K562 (cell line): ENCODE measurements at regions not wholly inside any gene's neighbourhood (a gene's known extent, or its start where the extent isn't known, plus 50 kb on each side); places are given as distances from the start of the nearest gene placed in this dataset.

Experiments used
- CHD2 ChIP-seq: IDR thresholded peaks from 2 replicates; pipeline ENCODE4 v1.6.1; 2011; ENCODE audit warnings: low read depth, low read length
- FOXA3 ChIP-seq, 2 experiments: fragments of 450-650 bp in 1 of 2; sonication (generic) in 1 of 2; formaldehyde crosslinking; IDR thresholded peaks in 1 of 2; conservative IDR thresholded peaks in 1 of 2; 2 replicates each; pipeline versions ENCODE4 v1.4.0 to v1.8.0; 2020 to 2022; ENCODE audit warnings: mild to moderate bottlenecking in 2 of 2, missing genetic modification reagents in 1 of 2
- GTF2F1 ChIP-seq: IDR thresholded peaks from 2 replicates; pipeline ENCODE4 v1.6.1; 2011; ENCODE audit warnings: low read depth, low read length, improper control_type of control experiment
- HDAC6 ChIP-seq: IDR thresholded peaks from 2 replicates; pipeline ENCODE4 v1.6.1; 2012; ENCODE audit warnings: low read depth, mild to moderate bottlenecking, control low read depth, inconsistent platforms, low read length, moderate library complexity
- HNRNPL ChIP-seq: fragments of 200-400 bp; formaldehyde crosslinking; IDR thresholded peaks from 2 replicates; pipeline ENCODE4 v1.6.1; 2017; ENCODE audit warnings: low read depth, mild to moderate bottlenecking, low read length
- LEF1 ChIP-seq: fragments of 450-650 bp; IDR thresholded peaks from 2 replicates; pipeline ENCODE4 v1.6.1; 2016; ENCODE audit warnings: mild to moderate bottlenecking
- SIN3A ChIP-seq, 2 experiments: fragments of 150-350 bp in 1 of 2; IDR thresholded peaks; 2 replicates each; pipeline ENCODE4 v1.6.1; 2011 to 2016; ENCODE audit warnings: borderline replicate concordance in 2 of 2, low read depth in 2 of 2, low read length in 2 of 2, mild to moderate bottlenecking in 2 of 2, moderate library complexity in 2 of 2; ENCODE audit not compliant: control insufficient read depth in 1 of 2
- ZNF124 ChIP-seq: sonication (generic); formaldehyde crosslinking; IDR thresholded peaks from 2 replicates; pipeline ENCODE4 v1.8.1; 2022; ENCODE audit warnings: missing genetic modification reagents
- ZNF639 ChIP-seq, 2 experiments: fragments of 200-800 bp in 1 of 2; sonication (Bioruptor generic) in 1 of 2; sonication (generic) in 1 of 2; formaldehyde crosslinking in 1 of 2; IDR thresholded peaks in 1 of 2; conservative IDR thresholded peaks in 1 of 2; 2 replicates each; pipeline versions ENCODE4 v1.5.0 to v1.6.1; 2016 to 2020; ENCODE audit warnings: missing compliant biosample characterization in 1 of 2, missing genetic modification characterization in 1 of 2, missing genetic modification reagents in 1 of 2
- TF ChIP-seq, protein P1 (sequence below), 3 experiments: IDR thresholded peaks in 2 of 3; conservative IDR thresholded peaks in 1 of 3; 2 replicates each; pipeline ENCODE4 v1.5.1; 2011 to 2012; ENCODE audit warnings: low read length in 3 of 3, mild to moderate bottlenecking in 3 of 3, control low read depth in 2 of 3, improper control_type of control experiment in 1 of 3, inconsistent platforms in 1 of 3, low read depth in 1 of 3, mixed read lengths in 1 of 3, moderate library complexity in 1 of 3; ENCODE audit not compliant: insufficient read depth in 2 of 3

- TF ChIP-seq CHD2 = no peak
- no peak for TF ChIP-seq HDAC6
- no peak for TF ChIP-seq ZNF639 (CRISPR knock-in tag; conservative IDR thresholded peaks at IDR 0.05 in 1 of 2, IDR thresholded peaks at IDR 0.05 in 1 of 2)
- TF ChIP-seq GTF2F1 = no peak
- TF ChIP-seq, protein P1, sequence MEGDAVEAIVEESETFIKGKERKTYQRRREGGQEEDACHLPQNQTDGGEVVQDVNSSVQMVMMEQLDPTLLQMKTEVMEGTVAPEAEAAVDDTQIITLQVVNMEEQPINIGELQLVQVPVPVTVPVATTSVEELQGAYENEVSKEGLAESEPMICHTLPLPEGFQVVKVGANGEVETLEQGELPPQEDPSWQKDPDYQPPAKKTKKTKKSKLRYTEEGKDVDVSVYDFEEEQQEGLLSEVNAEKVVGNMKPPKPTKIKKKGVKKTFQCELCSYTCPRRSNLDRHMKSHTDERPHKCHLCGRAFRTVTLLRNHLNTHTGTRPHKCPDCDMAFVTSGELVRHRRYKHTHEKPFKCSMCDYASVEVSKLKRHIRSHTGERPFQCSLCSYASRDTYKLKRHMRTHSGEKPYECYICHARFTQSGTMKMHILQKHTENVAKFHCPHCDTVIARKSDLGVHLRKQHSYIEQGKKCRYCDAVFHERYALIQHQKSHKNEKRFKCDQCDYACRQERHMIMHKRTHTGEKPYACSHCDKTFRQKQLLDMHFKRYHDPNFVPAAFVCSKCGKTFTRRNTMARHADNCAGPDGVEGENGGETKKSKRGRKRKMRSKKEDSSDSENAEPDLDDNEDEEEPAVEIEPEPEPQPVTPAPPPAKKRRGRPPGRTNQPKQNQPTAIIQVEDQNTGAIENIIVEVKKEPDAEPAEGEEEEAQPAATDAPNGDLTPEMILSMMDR (IDR thresholded peaks at IDR 0.05 in 2 of 3, conservative IDR thresholded peaks at IDR 0.05 in 1 of 3; ENCODE audit: insufficient read depth in 2 of 3, low read depth in 1 of 3, low read length in 3 of 3) = no peak
- no peak for TF ChIP-seq ZNF124
- no peak for TF ChIP-seq HNRNPL
- no peak for TF ChIP-seq FOXA3 (CRISPR knock-in tag; conservative IDR thresholded peaks at IDR 0.05 in 1 of 2, IDR thresholded peaks at IDR 0.05 in 1 of 2)
- no peak for TF ChIP-seq LEF1
- TF ChIP-seq SIN3A (IDR thresholded peaks at IDR 0.05; ENCODE audit: borderline replicate concordance in 2 of 2, control insufficient read depth in 1 of 2, low read depth in 2 of 2, low read length in 2 of 2) = no peak
Measured at GRCh38 chr14:87079416-87079815, 913.6 kb downstream of the GALC start.
